Mesendoderm (in vitro differentiated cells): ENCODE measurements at regions not wholly inside any gene's neighbourhood (a gene's known extent, or its start where the extent isn't known, plus 50 kb on each side); places are given as distances from the start of the nearest gene placed in this dataset.
A peak's percentile ranks its signal among the peaks of the same experiment; 100 is the strongest.

Experiments used
- DNase-seq: peaks from one replicate; pipeline ENCODE4 v3.0.0; 2013
- H2AK5ac ChIP-seq: 2 replicates; pipeline ENCODE4 v1.6.1; 2013; ENCODE audit warnings: low read length, inconsistent platforms
- H2BK120ac ChIP-seq: 2 replicates; pipeline ENCODE4 v1.6.1; 2013; ENCODE audit warnings: low read depth, mild to moderate bottlenecking, low read length, moderate library complexity, mixed read lengths
- H2BK15ac ChIP-seq: replicated peaks from 2 replicates; pipeline ENCODE4 v1.6.1; 2013; ENCODE audit warnings: low read depth, mild to moderate bottlenecking, moderate library complexity
- H2BK5ac ChIP-seq: 2 replicates; pipeline ENCODE4 v1.6.1; 2013; ENCODE audit warnings: low read length, inconsistent platforms
- H3K18ac ChIP-seq: 2 replicates; pipeline ENCODE4 v1.6.1; 2013; ENCODE audit warnings: mild to moderate bottlenecking, low read length, mixed read lengths
- H3K23ac ChIP-seq: one replicate; pipeline ENCODE4 v1.6.1; 2013; ENCODE audit warnings: low read length
- H3K27ac ChIP-seq: 2 replicates; pipeline ENCODE4 v1.5.1; 2013; ENCODE audit warnings: low read depth, mild to moderate bottlenecking, inconsistent platforms, low read length, moderate library complexity
- H3K27me3 ChIP-seq: 2 replicates; pipeline ENCODE4 v1.6.1; 2013; ENCODE audit warnings: low read length, control low read depth, mild to moderate bottlenecking, inconsistent platforms; ENCODE audit not compliant: insufficient read depth, poor library complexity
- H3K36me3 ChIP-seq: 2 replicates; pipeline ENCODE4 v1.6.1; 2013; ENCODE audit warnings: low read length, inconsistent platforms; ENCODE audit not compliant: control insufficient read depth, insufficient read depth
- H3K4ac ChIP-seq: one replicate; pipeline ENCODE4 v1.6.1; 2013; ENCODE audit warnings: low read depth, mild to moderate bottlenecking, low read length, moderate library complexity
- H3K4me1 ChIP-seq: 2 replicates; pipeline ENCODE4 v1.6.1; 2013; ENCODE audit warnings: low read depth, low read length, inconsistent platforms; ENCODE audit not compliant: control insufficient read depth
- H3K4me2 ChIP-seq: 2 replicates; pipeline ENCODE4 v1.6.1; 2013; ENCODE audit warnings: low read length
- H3K4me3 ChIP-seq: 2 replicates; pipeline ENCODE4 v1.5.1; 2013; ENCODE audit warnings: mild to moderate bottlenecking, low read length
- H3K56ac ChIP-seq: one replicate; pipeline ENCODE4 v1.6.1; 2013; ENCODE audit warnings: low read length
- H3K79me1 ChIP-seq: 2 replicates; pipeline ENCODE4 v1.6.1; 2013; ENCODE audit warnings: low read length, inconsistent platforms
- H3K79me2 ChIP-seq: 2 replicates; pipeline ENCODE4 v1.6.1; 2013; ENCODE audit warnings: mild to moderate bottlenecking, low read length; ENCODE audit not compliant: control insufficient read depth, insufficient read depth
- H3K9ac ChIP-seq: 2 replicates; pipeline ENCODE4 v1.6.1; 2013; ENCODE audit warnings: low read length, inconsistent platforms
- H4K5ac ChIP-seq: one replicate; pipeline ENCODE4 v1.6.1; 2013; ENCODE audit warnings: low read length
- H4K8ac ChIP-seq: one replicate; pipeline ENCODE4 v1.6.1; 2013; ENCODE audit warnings: low read depth, mild to moderate bottlenecking, control low read depth, low read length, moderate library complexity
- WGBS: extraction: QIAGEN DNeasy Blood & Tissue Kit; methylation state at CpG from one replicate; pipeline ENCODE4 v1.1.7; 2013; ENCODE audit warnings: low lambda C conversion rate, missing lambda C conversion rate; ENCODE audit not compliant: insufficient coverage; ENCODE audit errors: extremely low coverage; 5-methylcytosine and 5-hydroxymethylcytosine counted together

DNA sequence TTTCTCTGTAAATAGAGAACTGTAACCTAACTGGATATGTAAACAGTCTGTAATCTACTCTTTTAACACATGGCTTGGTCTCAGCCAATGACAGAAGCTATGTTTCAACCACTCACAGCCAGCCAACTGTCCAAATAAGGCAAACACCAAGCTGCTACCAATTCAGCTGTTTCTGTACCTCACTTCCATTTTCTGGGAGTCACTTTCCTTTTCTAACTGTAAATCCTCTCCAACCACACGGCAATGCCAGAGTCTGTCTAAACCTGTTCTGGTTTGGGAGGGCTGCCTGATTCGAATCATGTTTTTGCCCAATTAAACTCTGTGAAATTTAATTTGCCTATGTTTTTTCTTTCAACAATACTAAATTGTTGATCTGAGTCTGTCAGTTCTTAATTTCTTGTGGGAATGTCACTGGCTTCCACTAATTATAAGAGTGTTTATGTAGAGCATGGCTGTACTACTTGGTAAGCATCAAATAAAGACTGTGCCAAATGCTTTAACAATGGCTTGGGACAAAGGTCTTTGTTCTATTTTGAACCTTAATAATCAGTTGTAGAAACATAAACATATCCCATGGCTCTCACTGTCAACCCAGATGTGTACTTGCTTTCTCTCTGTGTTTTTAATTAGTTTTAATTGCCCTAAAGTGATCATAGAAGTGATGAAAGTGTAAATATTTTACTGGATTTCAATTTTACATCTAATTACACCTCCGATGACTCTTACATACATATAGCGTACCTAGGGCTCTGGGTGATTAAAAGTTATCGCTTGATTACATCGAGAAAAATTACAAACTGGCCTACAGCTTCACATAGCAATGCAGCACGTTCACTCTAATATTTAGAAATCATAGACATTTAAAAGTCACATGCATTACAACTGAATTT, 1144.6 kb upstream of the TMPRSS15 start:
- H2BK15ac ChIP-seq: no peak overlapping the region
- no peak overlapping the region for H3K18ac ChIP-seq
- no peak overlapping the region for H4K5ac ChIP-seq
- no peak overlapping the region for H3K4ac ChIP-seq
- no peak overlapping the region for H2BK5ac ChIP-seq
- H3K4me1 ChIP-seq: no peaks in the 10 kb centered on the region
- no peak for DNase-seq
- no peaks in the 10 kb centered on the region for H3K27me3 ChIP-seq
- H4K8ac ChIP-seq: no peak overlapping the region
- H3K4me2 ChIP-seq: no peak overlapping the region
- H2AK5ac ChIP-seq: no peak overlapping the region
- H3K4me3 ChIP-seq: no peak overlapping the region
- H3K23ac ChIP-seq: no peak overlapping the region
- H3K27ac ChIP-seq: no peak overlapping the region
- no peak overlapping the region for H3K9ac ChIP-seq
- H3K56ac ChIP-seq: no peak overlapping the region
- H3K79me2 ChIP-seq: no peaks in the 10 kb centered on the region
- no CpG with 5 or more reads among the region's 7 CpGs for WGBS
- H3K79me1 ChIP-seq: no peaks in the 10 kb centered on the region
- no peaks in the 10 kb centered on the region for H3K36me3 ChIP-seq
- H2BK120ac ChIP-seq: no peak overlapping the region

DNA sequence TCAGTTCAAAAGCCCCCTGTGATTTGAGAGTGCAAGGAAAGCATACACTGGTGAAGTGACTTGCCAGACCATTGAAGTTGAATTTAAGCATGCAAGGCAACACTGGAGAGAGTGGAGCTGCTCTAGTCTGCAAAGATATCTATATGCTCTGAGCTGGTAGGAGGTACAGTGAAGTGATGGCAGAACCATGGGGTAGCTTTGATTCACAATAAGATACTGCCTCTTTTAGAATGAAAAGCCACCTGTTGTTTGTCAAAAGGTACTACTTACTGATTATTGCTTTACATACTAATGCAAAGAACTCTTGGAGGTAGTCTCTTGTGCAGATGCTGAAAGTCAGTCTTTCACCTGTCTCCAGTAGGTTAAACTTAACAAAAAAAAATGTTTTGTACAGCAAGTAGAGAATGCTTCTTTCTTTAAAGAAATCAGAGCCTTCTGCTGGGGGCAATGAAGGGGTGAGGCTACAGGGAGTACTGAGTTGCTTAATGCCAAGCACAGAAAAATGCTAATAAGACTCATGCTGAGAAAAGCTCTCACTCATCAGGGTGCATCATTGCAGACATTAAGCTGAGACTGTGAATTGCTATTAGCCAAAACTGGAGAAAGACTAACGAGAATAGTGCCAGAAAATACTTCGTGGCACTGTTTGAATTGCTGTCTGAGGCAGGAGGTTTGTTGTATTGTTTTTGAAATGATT, 1150.5 kb upstream of the TMPRSS15 start:
- H3K4me3 ChIP-seq: no peak overlapping the region

DNA sequence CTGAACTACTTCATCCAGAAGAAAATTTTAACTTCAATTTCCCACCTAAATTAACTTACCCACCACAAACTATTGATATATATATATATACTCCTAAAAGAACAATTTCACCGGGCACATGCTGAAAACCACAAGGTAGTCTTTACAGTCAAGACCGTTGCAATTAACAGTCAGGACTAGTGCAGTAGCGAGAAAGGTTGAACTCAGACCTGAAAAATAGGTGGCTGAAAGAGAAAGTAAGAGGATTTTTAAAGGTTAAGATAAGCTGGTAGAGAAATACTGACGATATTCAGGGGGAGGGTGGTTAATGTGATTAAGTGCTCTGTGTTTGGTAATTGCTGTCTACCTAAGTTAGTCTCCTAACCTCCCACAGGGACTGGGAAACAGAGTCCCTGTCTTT, 1153.5 kb upstream of the TMPRSS15 start:
- H3K18ac ChIP-seq: no peak overlapping the region
- no peaks in the 10 kb centered on the region for H3K27me3 ChIP-seq
- no peak overlapping the region for H3K27ac ChIP-seq
- no peak overlapping the region for H2AK5ac ChIP-seq
- no peaks in the 10 kb centered on the region for H3K79me1 ChIP-seq
- H3K4me2 ChIP-seq: no peak overlapping the region
- DNase-seq: no peak
- H4K8ac ChIP-seq: no peak overlapping the region
- no peaks in the 10 kb centered on the region for H3K36me3 ChIP-seq
- H4K5ac ChIP-seq: no peak overlapping the region
- H2BK15ac ChIP-seq: no peak overlapping the region
- H2BK5ac ChIP-seq: no peak overlapping the region
- WGBS: 100% methylated on average over 1 of the region's 4 CpGs
- H3K9ac ChIP-seq: no peak overlapping the region
- no peak overlapping the region for H2BK120ac ChIP-seq
- no peak overlapping the region for H3K56ac ChIP-seq
- no peaks in the 10 kb centered on the region for H3K79me2 ChIP-seq
- H3K23ac ChIP-seq: no peak overlapping the region
- H3K4me3 ChIP-seq: no peak overlapping the region
- no peak overlapping the region for H3K4ac ChIP-seq
- peaks cover 3% of the 10 kb centered on the region for H3K4me1 ChIP-seq

More for the DNA sequence above, 1150.5 kb upstream of the TMPRSS15 start:
- Histone ChIP-seq H3K79me2 (no peaks in the 10 kb centered on the region), H2BK15ac (no peak overlapping the region), H4K8ac (no peak overlapping the region), H3K4me1 (peaks cover 3% of the 10 kb centered on the region), H3K4me2 (no peak overlapping the region), H3K9ac (no peak overlapping the region), H3K23ac (no peak overlapping the region), H3K18ac (no peak overlapping the region), H3K79me1 (no peaks in the 10 kb centered on the region), H3K27ac (no peak overlapping the region), H2BK5ac (no peak overlapping the region), H3K27me3 (no peaks in the 10 kb centered on the region), H3K4ac (no peak overlapping the region), H2AK5ac (no peak overlapping the region), H2BK120ac (no peak overlapping the region), H4K5ac (no peak overlapping the region), H3K56ac (no peak overlapping the region), H3K36me3 (no peaks in the 10 kb centered on the region)
- peak; percentile 67 for DNase-seq
- no CpG with 5 or more reads among the region's 2 CpGs for WGBS

DNA sequence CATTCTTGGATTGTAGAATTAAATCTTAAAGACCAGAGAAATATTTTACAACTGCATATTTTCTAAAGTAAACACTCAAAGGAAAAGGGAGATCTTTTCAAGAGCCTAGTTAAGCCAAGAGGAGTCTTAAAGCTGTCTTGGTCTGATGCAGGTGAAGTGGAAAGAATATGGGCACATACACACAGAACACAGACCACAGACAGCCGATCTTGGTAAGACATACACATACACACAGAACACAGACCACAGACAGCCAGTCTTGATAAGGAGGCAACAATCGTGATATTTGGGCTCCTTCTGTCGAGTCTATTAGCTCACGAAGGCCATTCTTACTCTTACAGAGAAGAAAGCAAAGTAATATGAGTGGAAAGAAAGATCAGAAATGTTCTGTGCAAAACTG, 1153.9 kb upstream of the TMPRSS15 start:
- H3K4me2 ChIP-seq: no peak overlapping the region
- H3K23ac ChIP-seq: no peak overlapping the region
- no peak overlapping the region for H3K56ac ChIP-seq
- H3K27ac ChIP-seq: no peak overlapping the region
- no peak overlapping the region for H4K5ac ChIP-seq
- H2BK120ac ChIP-seq: no peak overlapping the region
- H3K4me3 ChIP-seq: no peak overlapping the region
- no peak overlapping the region for H3K9ac ChIP-seq
- H2BK5ac ChIP-seq: no peak overlapping the region
- H3K27me3 ChIP-seq: no peaks in the 10 kb centered on the region
- H3K36me3 ChIP-seq: no peaks in the 10 kb centered on the region
- H3K4me1 ChIP-seq: peaks cover 3% of the 10 kb centered on the region
- no CpG with 5 or more reads among the region's 4 CpGs for WGBS
- no peak overlapping the region for H3K4ac ChIP-seq
- no peak overlapping the region for H2AK5ac ChIP-seq
- H3K18ac ChIP-seq: no peak overlapping the region
- no peaks in the 10 kb centered on the region for H3K79me1 ChIP-seq
- H2BK15ac ChIP-seq: no peak overlapping the region
- H3K79me2 ChIP-seq: no peaks in the 10 kb centered on the region
- DNase-seq: no peak
- H4K8ac ChIP-seq: no peak overlapping the region

DNA sequence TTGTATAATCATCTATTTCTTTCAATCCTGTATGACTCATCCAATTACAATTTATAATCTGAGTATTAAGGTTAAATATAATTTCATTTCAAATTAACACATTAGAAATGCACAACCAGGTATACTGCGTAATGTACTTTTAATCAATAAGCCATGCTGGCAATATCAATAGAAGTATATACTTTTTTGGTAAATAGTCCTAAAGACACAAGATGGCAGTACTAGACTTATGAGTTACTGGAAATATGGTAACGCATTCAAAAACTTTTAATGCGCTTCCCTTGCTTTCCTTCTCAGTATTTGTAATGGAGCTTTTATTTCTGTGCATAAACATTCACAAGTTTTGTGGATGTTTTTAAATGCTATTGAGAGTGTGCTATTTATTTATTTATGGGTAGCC, 1162.0 kb upstream of the TMPRSS15 start:
- H3K27ac ChIP-seq: no peak overlapping the region
- no peaks in the 10 kb centered on the region for H3K27me3 ChIP-seq
- H3K4me3 ChIP-seq: no peak overlapping the region
- no peak overlapping the region for H4K5ac ChIP-seq
- no peaks in the 10 kb centered on the region for H3K36me3 ChIP-seq
- no peak overlapping the region for H3K18ac ChIP-seq
- H3K79me1 ChIP-seq: no peaks in the 10 kb centered on the region
- no peak for DNase-seq
- H3K4me2 ChIP-seq: no peak overlapping the region
- no CpG with 5 or more reads among the region's 3 CpGs for WGBS
- no peaks in the 10 kb centered on the region for H3K79me2 ChIP-seq
- no peak overlapping the region for H2BK5ac ChIP-seq
- H4K8ac ChIP-seq: no peak overlapping the region
- H3K23ac ChIP-seq: no peak overlapping the region
- no peak overlapping the region for H3K4ac ChIP-seq
- H3K9ac ChIP-seq: no peak overlapping the region
- H2BK15ac ChIP-seq: no peak overlapping the region
- H2AK5ac ChIP-seq: no peak overlapping the region
- H3K56ac ChIP-seq: no peak overlapping the region
- H3K4me1 ChIP-seq: no peaks in the 10 kb centered on the region
- no peak overlapping the region for H2BK120ac ChIP-seq
